ENCODE measurements at regions not wholly inside any gene's neighbourhood (a gene's known extent, or its start where the extent isn't known, plus 50 kb on each side); places are given as distances from the start of the nearest gene placed in this dataset.

- Histone ChIP-seq H3K36me3 (ENCODE audit: control insufficient read depth in 4 of 4, insufficient read depth in 4 of 4, low read length in 4 of 4) (no peaks in the 10 kb centered on the region), H3K4me3 (no peak overlapping the region), H3K9ac (ENCODE audit: insufficient read depth in 1 of 2, low read length in 2 of 2) (no peak overlapping the region), H3K4me1 (ENCODE audit: control insufficient read depth in 5 of 5, insufficient read depth in 5 of 5, low read length in 5 of 5) (peaks cover 0 to 2% (median 0%) of the 10 kb centered on the region in 5 donors), H3K27ac (ENCODE audit: low read depth in 1 of 2, low read length in 1 of 2) (no peak overlapping the region), H3K9me3 (ENCODE audit: control insufficient read depth in 4 of 4, insufficient read depth in 3 of 4, low read length in 3 of 4) (peaks cover 0 to 3% (median 0%) of the 10 kb centered on the region in 4 donors), H3K27me3 (ENCODE audit: control insufficient read depth in 3 of 3, insufficient read depth in 3 of 3, low read length in 2 of 3) (no peaks in the 10 kb centered on the region)
- DNase-seq, result no peak
- 87 to 97% methylated on average over 5 of the region's 5 CpGs for WGBS, 2 donors
- TF ChIP-seq CTCF (IDR thresholded peaks at IDR 0.05; ENCODE audit: control extremely low read depth, extremely low read depth), result no peak
- ATAC-seq (ENCODE audit: insufficient read depth, low FRiP score), result no peak
Measured at GRCh38 chr11:10993640-10994039, 135.8 kb upstream of the ZBED5 start.

GRCh38 chr11:10993186-10993585 lies 135.3 kb upstream of the ZBED5 start:
- H3K9ac ChIP-seq (ENCODE audit: insufficient read depth in 1 of 2, low read length in 2 of 2), result no peak overlapping the region
- H3K4me3 ChIP-seq, result no peak overlapping the region
- H3K27ac ChIP-seq (ENCODE audit: low read depth in 1 of 2, low read length in 1 of 2), result no peak overlapping the region
- H3K9me3 ChIP-seq (ENCODE audit: control insufficient read depth in 4 of 4, insufficient read depth in 3 of 4, low read length in 3 of 4), result peaks cover 0 to 3% (median 0%) of the 10 kb centered on the region in 4 donors
- DNase-seq (no peak), ATAC-seq (ENCODE audit: insufficient read depth, low FRiP score) (no peak)
- WGBS, 2 donors, result 84 to 96% methylated on average over 3 of the region's 3 CpGs
- no peak for TF ChIP-seq CTCF (IDR thresholded peaks at IDR 0.05; ENCODE audit: control extremely low read depth, extremely low read depth)
- H3K36me3 ChIP-seq (ENCODE audit: control insufficient read depth in 4 of 4, insufficient read depth in 4 of 4, low read length in 4 of 4), result no peaks in the 10 kb centered on the region
- no peaks in the 10 kb centered on the region for H3K27me3 ChIP-seq (ENCODE audit: control insufficient read depth in 3 of 3, insufficient read depth in 3 of 3, low read length in 2 of 3)
- peaks cover 0 to 2% (median 0%) of the 10 kb centered on the region in 5 donors for H3K4me1 ChIP-seq (ENCODE audit: control insufficient read depth in 5 of 5, insufficient read depth in 5 of 5, low read length in 5 of 5)

- Histone ChIP-seq H3K4me3 (no peak overlapping the region), H3K27ac (ENCODE audit: low read depth in 1 of 2, low read length in 1 of 2) (no peak overlapping the region), H3K9ac (ENCODE audit: insufficient read depth in 1 of 2, low read length in 2 of 2) (no peak overlapping the region), H3K9me3 (ENCODE audit: control insufficient read depth in 4 of 4, insufficient read depth in 3 of 4, low read length in 3 of 4) (peaks cover 0 to 3% (median 0%) of the 10 kb centered on the region in 4 donors), H3K36me3 (ENCODE audit: control insufficient read depth in 4 of 4, insufficient read depth in 4 of 4, low read length in 4 of 4) (no peaks in the 10 kb centered on the region), H3K27me3 (ENCODE audit: control insufficient read depth in 3 of 3, insufficient read depth in 3 of 3, low read length in 2 of 3) (no peaks in the 10 kb centered on the region), H3K4me1 (ENCODE audit: control insufficient read depth in 5 of 5, insufficient read depth in 5 of 5, low read length in 5 of 5) (peaks cover 0 to 2% (median 0%) of the 10 kb centered on the region in 5 donors)
- WGBS, 2 donors, result 79 to 88% methylated on average over 4 of the region's 4 CpGs
- TF ChIP-seq CTCF (IDR thresholded peaks at IDR 0.05; ENCODE audit: control extremely low read depth, extremely low read depth), result no peak
- ATAC-seq (ENCODE audit: insufficient read depth, low FRiP score) (no peak), DNase-seq (peak in 2 of 3 donors; percentile 23 to 27)
Measured at GRCh38 chr11:10991393-10991792, 133.5 kb upstream of the ZBED5 start.

- Histone ChIP-seq H3K27me3 (ENCODE audit: control insufficient read depth in 3 of 3, insufficient read depth in 3 of 3, low read length in 2 of 3) (no peaks in the 10 kb centered on the region), H3K9me3 (ENCODE audit: control insufficient read depth in 4 of 4, insufficient read depth in 3 of 4, low read length in 3 of 4) (peaks cover 0 to 3% (median 0%) of the 10 kb centered on the region in 4 donors), H3K27ac (ENCODE audit: low read depth in 1 of 2, low read length in 1 of 2) (no peak overlapping the region), H3K36me3 (ENCODE audit: control insufficient read depth in 4 of 4, insufficient read depth in 4 of 4, low read length in 4 of 4) (no peaks in the 10 kb centered on the region), H3K4me3 (no peak overlapping the region), H3K9ac (ENCODE audit: insufficient read depth in 1 of 2, low read length in 2 of 2) (no peak overlapping the region), H3K4me1 (ENCODE audit: control insufficient read depth in 5 of 5, insufficient read depth in 5 of 5, low read length in 5 of 5) (peaks cover 0 to 2% (median 0%) of the 10 kb centered on the region in 5 donors)
- ATAC-seq (ENCODE audit: insufficient read depth, low FRiP score) (no peak), DNase-seq (no peak)
- 87 to 95% methylated on average over 3 of the region's 3 CpGs for WGBS, 2 donors
- TF ChIP-seq CTCF (IDR thresholded peaks at IDR 0.05; ENCODE audit: control extremely low read depth, extremely low read depth), result no peak
Measured at GRCh38 chr11:10990637-10991193, 132.9 kb upstream of the ZBED5 start.

Data from lung (tissue), 11 donors.